Chondrocyte (in vitro differentiated cells): ENCODE measurements at regions not wholly inside any gene's neighbourhood (a gene's known extent, or its start where the extent isn't known, plus 50 kb on each side); places are given as distances from the start of the nearest gene placed in this dataset.

Experiments used
- DNase-seq: peaks from one replicate; pipeline ENCODE4 v3.0.0; 2021; ENCODE audit warnings: mixed read lengths, low spot score
- H3K27ac Mint-ChIP-seq: one replicate; pipeline ENCODE4 v1.8.0; 2021; ENCODE audit warnings: mild to moderate bottlenecking, moderate library complexity, mixed read lengths; ENCODE audit not compliant: unreplicated experiment
- H3K27me3 Mint-ChIP-seq: 2 replicates; pipeline ENCODE4 v1.8.0; 2021; ENCODE audit warnings: low read depth, mixed read lengths
- H3K36me3 Mint-ChIP-seq: 2 replicates; pipeline ENCODE4 v1.8.0; 2021; ENCODE audit warnings: low read depth, mixed read lengths
- H3K4me1 Mint-ChIP-seq: 2 replicates; pipeline ENCODE4 v1.8.0; 2021; ENCODE audit warnings: low read depth, mild to moderate bottlenecking, mixed read lengths
- H3K4me3 Mint-ChIP-seq: one replicate; pipeline ENCODE4 v1.8.0; 2021; ENCODE audit warnings: mild to moderate bottlenecking, moderate library complexity, mixed read lengths; ENCODE audit not compliant: unreplicated experiment
- H3K9me3 Mint-ChIP-seq: 2 replicates; pipeline ENCODE4 v1.8.0; 2021; ENCODE audit warnings: low read depth, mixed read lengths
- TF ChIP-seq, protein P1 (sequence below): fragments of 200-600 bp; sonication (generic); IDR thresholded peaks from 2 replicates; pipeline ENCODE4 v1.5.0; 2021; ENCODE audit warnings: antibody characterized with exemption, mild to moderate bottlenecking, moderate library complexity

DNA sequence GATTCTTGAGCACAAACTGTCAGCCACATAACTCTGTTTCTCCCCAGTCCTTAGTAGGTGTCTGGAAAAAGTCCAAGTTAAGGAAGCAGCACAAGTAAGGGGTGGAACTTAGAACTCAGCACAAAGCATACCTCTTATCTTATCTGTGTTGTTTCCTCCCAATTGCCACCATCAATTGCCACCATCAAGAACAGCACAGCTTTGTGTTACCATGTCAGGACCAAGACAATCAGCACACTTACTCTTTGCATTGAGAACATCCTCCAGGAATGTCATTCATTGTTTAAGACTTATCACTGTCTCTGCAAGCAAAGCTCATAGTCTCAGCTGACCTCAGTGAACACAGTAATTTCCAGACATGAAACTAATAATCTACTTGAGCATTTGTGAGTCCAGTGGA lies 212.7 kb upstream of the FSHR start:
- no peak for DNase-seq
- Mint-ChIP-seq H3K4me3 (no peak overlapping the region), H3K27me3 (peaks cover 2% of the 10 kb centered on the region), H3K4me1 (no peaks in the 10 kb centered on the region), H3K36me3 (no peaks in the 10 kb centered on the region), H3K27ac (no peak overlapping the region), H3K9me3 (peaks cover 3% of the 10 kb centered on the region)
- TF ChIP-seq, protein P1, sequence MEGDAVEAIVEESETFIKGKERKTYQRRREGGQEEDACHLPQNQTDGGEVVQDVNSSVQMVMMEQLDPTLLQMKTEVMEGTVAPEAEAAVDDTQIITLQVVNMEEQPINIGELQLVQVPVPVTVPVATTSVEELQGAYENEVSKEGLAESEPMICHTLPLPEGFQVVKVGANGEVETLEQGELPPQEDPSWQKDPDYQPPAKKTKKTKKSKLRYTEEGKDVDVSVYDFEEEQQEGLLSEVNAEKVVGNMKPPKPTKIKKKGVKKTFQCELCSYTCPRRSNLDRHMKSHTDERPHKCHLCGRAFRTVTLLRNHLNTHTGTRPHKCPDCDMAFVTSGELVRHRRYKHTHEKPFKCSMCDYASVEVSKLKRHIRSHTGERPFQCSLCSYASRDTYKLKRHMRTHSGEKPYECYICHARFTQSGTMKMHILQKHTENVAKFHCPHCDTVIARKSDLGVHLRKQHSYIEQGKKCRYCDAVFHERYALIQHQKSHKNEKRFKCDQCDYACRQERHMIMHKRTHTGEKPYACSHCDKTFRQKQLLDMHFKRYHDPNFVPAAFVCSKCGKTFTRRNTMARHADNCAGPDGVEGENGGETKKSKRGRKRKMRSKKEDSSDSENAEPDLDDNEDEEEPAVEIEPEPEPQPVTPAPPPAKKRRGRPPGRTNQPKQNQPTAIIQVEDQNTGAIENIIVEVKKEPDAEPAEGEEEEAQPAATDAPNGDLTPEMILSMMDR: no peak

GRCh38 chr2:49360407-49360767 lies 206.1 kb upstream of the FSHR start:
- no peak for DNase-seq
- Mint-ChIP-seq H3K27ac (no peak overlapping the region), H3K4me1 (no peaks in the 10 kb centered on the region), H3K27me3 (peaks cover 2% of the 10 kb centered on the region), H3K4me3 (no peak overlapping the region), H3K9me3 (peaks cover 5% of the 10 kb centered on the region), H3K36me3 (no peaks in the 10 kb centered on the region)
- TF ChIP-seq, protein P1: no peak

GRCh38 chr2:49359721-49360406 lies 205.5 kb upstream of the FSHR start:
- TF ChIP-seq, protein P1: no peak
- H3K4me3 Mint-ChIP-seq: no peak overlapping the region
- no peaks in the 10 kb centered on the region for H3K36me3 Mint-ChIP-seq
- no peaks in the 10 kb centered on the region for H3K4me1 Mint-ChIP-seq
- no peaks in the 10 kb centered on the region for H3K27me3 Mint-ChIP-seq
- H3K9me3 Mint-ChIP-seq: peaks cover 5% of the 10 kb centered on the region
- DNase-seq: no peak
- no peak overlapping the region for H3K27ac Mint-ChIP-seq

GRCh38 chr2:49355611-49356010 lies 201.3 kb upstream of the FSHR start:
- peaks cover 2% of the 10 kb centered on the region for H3K27me3 Mint-ChIP-seq
- TF ChIP-seq, protein P1: no peak
- no peak overlapping the region for H3K27ac Mint-ChIP-seq
- H3K9me3 Mint-ChIP-seq: peaks cover 2% of the 10 kb centered on the region
- H3K4me3 Mint-ChIP-seq: no peak overlapping the region
- H3K36me3 Mint-ChIP-seq: no peaks in the 10 kb centered on the region
- H3K4me1 Mint-ChIP-seq: no peaks in the 10 kb centered on the region
- no peak for DNase-seq

DNA sequence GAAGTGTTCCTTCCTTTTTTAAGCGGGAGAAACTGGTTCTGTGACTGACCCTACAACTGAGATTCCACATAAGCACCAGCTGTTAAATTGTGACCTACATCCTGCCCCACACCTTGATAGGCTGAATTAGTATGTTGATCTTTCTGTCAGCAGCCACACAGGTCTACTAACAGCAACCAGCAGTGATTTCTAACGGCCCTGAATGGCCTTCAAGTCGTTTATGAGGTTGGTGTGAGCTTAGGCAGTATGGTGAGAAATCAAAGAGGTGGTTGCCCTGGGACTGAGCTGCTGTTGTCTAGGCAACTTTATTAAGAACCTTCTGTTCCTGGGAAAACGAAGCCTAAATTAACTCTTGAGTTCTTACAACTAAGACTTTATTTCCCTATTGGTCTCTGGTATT lies 197.2 kb upstream of the FSHR start:
- Mint-ChIP-seq H3K4me3 (no peak overlapping the region), H3K27me3 (peaks cover 2% of the 10 kb centered on the region), H3K27ac (no peak overlapping the region), H3K36me3 (no peaks in the 10 kb centered on the region), H3K4me1 (no peaks in the 10 kb centered on the region), H3K9me3 (no peaks in the 10 kb centered on the region)
- no peak for DNase-seq
- TF ChIP-seq, protein P1: no peak
